CD4-positive, CD25-positive, alpha-beta regulatory T cell (primary cell): ENCODE measurements at regions not wholly inside any gene's neighbourhood (a gene's known extent, or its start where the extent isn't known, plus 50 kb on each side); places are given as distances from the start of the nearest gene placed in this dataset.
A peak's percentile ranks its signal among the peaks of the same experiment; 100 is the strongest.

ENCODE experiments used
- ATAC-seq, 2 donors: fragments of 150-1000 bp; cut with Tn5 transposase; one replicate each; pipeline ENCODE4 v1.10.0; 2021; ENCODE audit warnings: low read depth in 2 of 2, moderate number of reproducible peaks in 2 of 2, moderate library complexity in 1 of 2
- DNase-seq, 3 donors: peaks; one replicate each; pipeline versions ENCODE4 v3.0.0 to v3.0.0-alpha.2; 2012 to 2022; ENCODE audit warnings: mixed read lengths in 1 of 3
- H3K27ac ChIP-seq: one replicate; pipeline ENCODE4 v1.7.0; 2013; ENCODE audit warnings: mild to moderate bottlenecking, low read length; ENCODE audit not compliant: insufficient read depth, poor library complexity, severe bottlenecking
- H3K27me3 ChIP-seq: one replicate; pipeline ENCODE4 v1.7.0; 2013; ENCODE audit warnings: low read length; ENCODE audit not compliant: control insufficient read depth, insufficient read depth
- H3K36me3 ChIP-seq: one replicate; pipeline ENCODE4 v1.7.0; 2013; ENCODE audit warnings: mild to moderate bottlenecking, low read length, moderate library complexity; ENCODE audit not compliant: control insufficient read depth, insufficient read depth
- H3K4me1 ChIP-seq: 2 replicates; pipeline ENCODE4 v1.7.0; 2013; ENCODE audit warnings: mild to moderate bottlenecking, low read length; ENCODE audit not compliant: insufficient read depth, control insufficient read depth, poor library complexity, severe bottlenecking
- H3K4me3 ChIP-seq: one replicate; pipeline ENCODE4 v1.7.0; 2013; ENCODE audit warnings: low read depth, mild to moderate bottlenecking, low read length, moderate library complexity
- H3K9me3 ChIP-seq, 2 experiments: 1 replicate in 1 of 2; 2 replicates in 1 of 2; pipeline ENCODE4 v1.7.0; 2013; ENCODE audit warnings: low read length in 2 of 2, mild to moderate bottlenecking in 1 of 2, moderate library complexity in 1 of 2; ENCODE audit not compliant: control insufficient read depth in 2 of 2
- H3K27ac Mint-ChIP-seq, 3 donors: one replicate each; pipeline ENCODE4 v1.8.0; 2020 to 2022; ENCODE audit warnings: mild to moderate bottlenecking in 3 of 3, mixed read lengths in 3 of 3, moderate library complexity in 2 of 3
- H3K27me3 Mint-ChIP-seq: one replicate; pipeline ENCODE4 v1.8.0; 2022; ENCODE audit warnings: mild to moderate bottlenecking, mixed read lengths
- H3K36me3 Mint-ChIP-seq: one replicate; pipeline ENCODE4 v1.8.0; 2020; ENCODE audit warnings: mixed read lengths
- H3K4me1 Mint-ChIP-seq, 4 donors: one replicate each; pipeline ENCODE4 v1.8.0; 2020 to 2022; ENCODE audit warnings: mixed read lengths in 4 of 4, mild to moderate bottlenecking in 1 of 4
- H3K4me3 Mint-ChIP-seq, 4 donors: one replicate each; pipeline ENCODE4 v1.8.0; 2020 to 2022; ENCODE audit warnings: mild to moderate bottlenecking in 4 of 4, mixed read lengths in 4 of 4, moderate library complexity in 3 of 4
- H3K9me3 Mint-ChIP-seq, 7 donors: one replicate each; pipeline ENCODE4 v1.8.0; 2020 to 2022; ENCODE audit warnings: mixed read lengths in 7 of 7, mild to moderate bottlenecking in 3 of 7, moderate library complexity in 2 of 7

DNA sequence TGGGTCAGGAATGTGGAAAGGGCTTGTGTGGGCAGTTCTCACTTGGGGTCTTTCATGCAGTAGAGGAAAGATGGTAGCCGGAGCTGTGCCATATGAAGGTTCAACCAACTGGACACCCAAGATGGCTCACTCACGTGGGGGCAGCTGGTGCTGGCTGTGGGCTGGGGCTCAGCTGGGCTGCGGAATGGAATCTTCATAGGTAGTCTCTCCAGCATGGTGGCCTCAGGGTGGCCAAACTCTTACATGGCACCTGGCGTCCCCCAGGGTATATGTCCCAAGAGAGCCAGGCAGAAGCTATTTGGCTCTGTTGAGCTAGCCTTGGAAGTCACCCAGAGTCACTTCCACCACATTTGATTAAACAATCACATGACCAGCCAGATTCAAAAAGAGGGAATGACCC lies 163.1 kb upstream of the KLHL29 start:
- H3K27me3 Mint-ChIP-seq: no peaks in the 10 kb centered on the region
- Histone ChIP-seq H3K4me1 (no peaks in the 10 kb centered on the region), H3K36me3 (no peaks in the 10 kb centered on the region), H3K27ac (no peak overlapping the region), H3K4me3 (no peak overlapping the region), H3K27me3 (no peaks in the 10 kb centered on the region), H3K9me3 (no peaks in the 10 kb centered on the region)
- no peaks in the 10 kb centered on the region for H3K9me3 Mint-ChIP-seq
- H3K4me1 Mint-ChIP-seq: no peaks in the 10 kb centered on the region
- H3K4me3 Mint-ChIP-seq: no peak overlapping the region
- DNase-seq (no peak), ATAC-seq (no peak)
- H3K36me3 Mint-ChIP-seq: no peaks in the 10 kb centered on the region
- H3K27ac Mint-ChIP-seq: no peak overlapping the region

DNA sequence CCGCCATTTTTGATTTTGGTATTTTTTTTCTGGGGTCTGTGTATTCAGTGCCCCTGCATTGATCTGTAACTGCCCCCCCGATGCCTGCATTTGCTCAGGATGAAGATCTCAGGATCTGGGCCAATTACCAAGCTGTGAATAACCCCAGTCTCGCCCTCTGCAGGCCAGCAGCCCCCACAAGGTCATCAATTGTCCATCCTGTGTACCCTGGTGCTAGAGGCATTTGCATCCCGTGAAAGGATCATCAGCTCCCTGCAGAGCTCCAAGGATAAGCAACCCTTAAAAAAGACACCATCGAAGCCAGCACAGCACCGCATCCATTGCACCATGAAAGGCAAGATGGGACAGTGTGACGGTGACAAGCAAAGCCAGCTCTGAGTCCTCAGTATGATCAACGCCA lies 154.1 kb upstream of the KLHL29 start:
- H3K4me1 ChIP-seq: no peaks in the 10 kb centered on the region
- no peak overlapping the region for H3K27ac ChIP-seq
- no peaks in the 10 kb centered on the region for H3K36me3 ChIP-seq
- H3K4me1 Mint-ChIP-seq: no peaks in the 10 kb centered on the region
- no peaks in the 10 kb centered on the region for H3K9me3 Mint-ChIP-seq
- H3K9me3 ChIP-seq: no peaks in the 10 kb centered on the region
- no peak for DNase-seq
- H3K27me3 ChIP-seq: no peaks in the 10 kb centered on the region
- no peaks in the 10 kb centered on the region for H3K36me3 Mint-ChIP-seq
- H3K27ac Mint-ChIP-seq: no peak overlapping the region
- ATAC-seq: no peak
- no peak overlapping the region for H3K4me3 Mint-ChIP-seq
- H3K27me3 Mint-ChIP-seq: peaks cover 4% of the 10 kb centered on the region
- H3K4me3 ChIP-seq: no peak overlapping the region

DNA sequence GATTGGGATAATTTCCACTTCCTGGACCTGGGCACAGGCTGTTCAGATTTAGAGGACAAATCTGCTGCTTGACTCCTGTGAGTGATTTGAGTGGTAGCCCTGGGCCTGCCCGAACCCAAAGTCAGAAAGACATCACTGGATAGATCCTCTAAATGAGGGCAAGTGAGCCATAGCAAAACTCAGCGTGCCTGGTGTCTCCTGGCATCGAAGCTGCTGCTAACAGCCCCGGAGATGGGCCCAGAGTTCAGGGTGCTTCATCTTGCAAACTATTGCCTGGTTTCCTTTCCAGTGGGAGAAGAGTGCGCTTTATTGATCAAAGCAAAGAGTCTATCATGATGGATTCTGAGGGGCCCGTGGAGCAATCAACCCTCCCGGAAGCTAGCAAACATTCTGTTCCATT lies 153.1 kb upstream of the KLHL29 start:
- Histone ChIP-seq H3K27ac (no peak overlapping the region), H3K9me3 (no peaks in the 10 kb centered on the region), H3K4me3 (no peak overlapping the region), H3K27me3 (no peaks in the 10 kb centered on the region), H3K36me3 (no peaks in the 10 kb centered on the region), H3K4me1 (no peaks in the 10 kb centered on the region)
- Mint-ChIP-seq H3K27ac (no peak overlapping the region), H3K4me1 (no peaks in the 10 kb centered on the region), H3K9me3 (no peaks in the 10 kb centered on the region), H3K4me3 (no peak overlapping the region), H3K27me3 (peaks cover 4% of the 10 kb centered on the region), H3K36me3 (no peaks in the 10 kb centered on the region)
- DNase-seq (no peak), ATAC-seq (no peak)

DNA sequence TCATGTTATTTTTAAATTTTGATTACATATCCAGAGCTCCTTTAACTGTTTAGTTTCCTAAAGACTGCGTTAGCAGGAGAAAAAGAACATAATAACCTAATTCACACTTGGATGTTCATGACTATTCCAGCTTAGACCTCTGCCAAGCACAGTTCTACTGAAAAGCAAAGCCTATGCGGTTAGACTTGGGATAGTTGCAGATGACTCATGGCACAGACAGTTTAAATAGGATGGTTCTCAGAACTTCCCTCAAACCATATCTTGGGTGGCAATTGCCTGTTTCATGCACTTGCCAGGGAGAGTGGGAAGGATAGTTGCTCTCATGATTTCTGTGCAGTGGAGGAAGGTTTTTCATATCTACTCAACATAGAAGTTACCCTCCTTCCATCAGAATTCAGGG lies 149.7 kb upstream of the KLHL29 start:
- no peak overlapping the region for H3K4me3 ChIP-seq
- H3K27ac Mint-ChIP-seq: no peak overlapping the region

DNA sequence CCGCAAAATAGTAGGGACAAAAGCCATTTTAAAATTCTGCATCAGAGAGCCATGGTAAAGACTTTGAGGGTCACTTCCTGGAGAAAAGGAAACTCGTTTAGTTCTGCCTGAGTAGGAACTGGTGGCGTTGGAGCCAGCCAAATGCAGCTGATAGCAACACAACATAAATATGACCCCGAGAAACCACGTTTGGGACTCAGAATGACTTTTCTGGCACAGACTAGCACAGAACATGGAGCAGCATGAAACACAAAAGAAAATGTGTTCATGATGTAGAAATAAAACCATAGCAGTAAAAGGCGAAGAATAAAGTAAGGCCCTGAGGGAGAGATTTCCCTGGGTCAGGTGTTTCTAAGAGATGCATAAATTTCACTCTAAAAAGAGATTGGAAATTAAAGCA lies 149.2 kb upstream of the KLHL29 start:
- no peaks in the 10 kb centered on the region for H3K36me3 ChIP-seq
- no peak for DNase-seq
- H3K4me3 ChIP-seq: no peak overlapping the region
- H3K4me1 ChIP-seq: no peaks in the 10 kb centered on the region
- ATAC-seq: no peak
- H3K27ac Mint-ChIP-seq: no peak overlapping the region
- no peaks in the 10 kb centered on the region for H3K36me3 Mint-ChIP-seq
- H3K27me3 ChIP-seq: no peaks in the 10 kb centered on the region
- no peaks in the 10 kb centered on the region for H3K9me3 Mint-ChIP-seq
- H3K27ac ChIP-seq: no peak overlapping the region
- H3K4me3 Mint-ChIP-seq: no peak overlapping the region
- no peaks in the 10 kb centered on the region for H3K9me3 ChIP-seq
- peaks cover 4% of the 10 kb centered on the region for H3K27me3 Mint-ChIP-seq
- H3K4me1 Mint-ChIP-seq: no peaks in the 10 kb centered on the region

More for the DNA sequence above, 149.7 kb upstream of the KLHL29 start:
- Mint-ChIP-seq H3K4me3 (no peak overlapping the region), H3K4me1 (no peaks in the 10 kb centered on the region), H3K27me3 (peaks cover 4% of the 10 kb centered on the region), H3K9me3 (no peaks in the 10 kb centered on the region), H3K36me3 (no peaks in the 10 kb centered on the region)
- Histone ChIP-seq H3K27me3 (no peaks in the 10 kb centered on the region), H3K4me1 (no peaks in the 10 kb centered on the region), H3K9me3 (no peaks in the 10 kb centered on the region), H3K36me3 (no peaks in the 10 kb centered on the region), H3K27ac (no peak overlapping the region)
- DNase-seq (no peak), ATAC-seq (no peak)

DNA sequence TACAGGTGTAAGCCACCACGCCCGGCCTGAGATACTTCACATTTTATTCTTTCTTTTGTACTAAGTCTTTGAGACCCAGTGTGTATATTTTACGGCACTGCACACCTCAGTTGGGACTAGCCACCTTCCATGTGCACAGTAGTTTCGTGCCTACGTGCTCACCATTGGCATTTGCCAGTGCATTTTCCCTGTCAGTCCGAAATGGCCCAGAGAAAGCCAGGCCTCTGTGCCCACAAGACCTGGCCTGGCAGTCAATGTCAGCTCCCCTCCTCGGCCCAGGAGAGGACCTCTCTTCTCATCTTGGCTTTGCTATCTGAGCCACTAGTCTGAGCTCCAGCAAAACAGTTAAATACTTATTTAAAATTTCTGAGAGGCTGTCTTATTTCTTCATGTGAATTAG lies 147.8 kb upstream of the KLHL29 start:
- H3K27me3 ChIP-seq: no peaks in the 10 kb centered on the region
- ATAC-seq (no peak), DNase-seq (no peak)
- Mint-ChIP-seq H3K36me3 (no peaks in the 10 kb centered on the region), H3K9me3 (no peaks in the 10 kb centered on the region), H3K27ac (no peak overlapping the region), H3K4me1 (no peaks in the 10 kb centered on the region), H3K4me3 (peak overlapping the region in 1 of 4 donors; percentile 11), H3K27me3 (peaks cover 4% of the 10 kb centered on the region)
- H3K27ac ChIP-seq: no peak overlapping the region
- H3K4me1 ChIP-seq: no peaks in the 10 kb centered on the region
- no peaks in the 10 kb centered on the region for H3K9me3 ChIP-seq
- H3K4me3 ChIP-seq: no peak overlapping the region
- no peaks in the 10 kb centered on the region for H3K36me3 ChIP-seq

DNA sequence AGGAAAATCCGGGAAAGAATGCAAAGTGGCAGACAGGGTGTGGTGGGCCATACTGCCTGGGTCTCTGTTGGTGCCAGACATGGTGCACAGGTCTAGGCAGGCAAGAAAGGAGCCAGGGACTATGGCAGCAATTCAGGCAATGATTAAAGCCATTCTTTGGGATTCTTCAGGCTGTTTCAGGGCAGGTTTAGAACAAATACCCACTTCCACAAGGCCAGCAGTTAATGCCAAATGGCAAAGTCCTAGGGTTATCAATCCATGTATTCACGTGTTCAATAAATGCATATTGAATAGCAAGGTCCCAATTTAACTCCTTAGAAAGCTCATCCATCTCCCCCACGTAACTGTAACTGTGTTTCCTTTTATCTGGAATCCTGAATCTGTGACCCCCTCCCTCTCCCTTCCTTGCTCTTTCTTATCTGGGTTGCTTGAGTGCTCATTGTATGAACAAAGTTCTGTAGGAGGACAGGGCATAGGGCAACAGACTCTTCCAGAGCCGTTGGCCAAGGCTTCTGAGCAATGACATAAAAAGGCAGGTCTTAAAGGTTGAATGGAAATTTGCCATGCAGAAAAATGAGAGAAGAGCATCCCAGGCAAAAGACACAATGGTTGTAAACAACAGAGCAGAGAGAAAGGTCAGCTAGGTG lies 146.8 kb upstream of the KLHL29 start:
- Mint-ChIP-seq H3K27me3 (peaks cover 4% of the 10 kb centered on the region), H3K4me1 (no peaks in the 10 kb centered on the region), H3K4me3 (no peak overlapping the region), H3K36me3 (no peaks in the 10 kb centered on the region), H3K9me3 (no peaks in the 10 kb centered on the region), H3K27ac (no peak overlapping the region)
- Histone ChIP-seq H3K9me3 (no peaks in the 10 kb centered on the region), H3K27me3 (no peaks in the 10 kb centered on the region), H3K4me3 (no peak overlapping the region), H3K36me3 (no peaks in the 10 kb centered on the region), H3K27ac (no peak overlapping the region), H3K4me1 (no peaks in the 10 kb centered on the region)
- DNase-seq (no peak), ATAC-seq (no peak)

DNA sequence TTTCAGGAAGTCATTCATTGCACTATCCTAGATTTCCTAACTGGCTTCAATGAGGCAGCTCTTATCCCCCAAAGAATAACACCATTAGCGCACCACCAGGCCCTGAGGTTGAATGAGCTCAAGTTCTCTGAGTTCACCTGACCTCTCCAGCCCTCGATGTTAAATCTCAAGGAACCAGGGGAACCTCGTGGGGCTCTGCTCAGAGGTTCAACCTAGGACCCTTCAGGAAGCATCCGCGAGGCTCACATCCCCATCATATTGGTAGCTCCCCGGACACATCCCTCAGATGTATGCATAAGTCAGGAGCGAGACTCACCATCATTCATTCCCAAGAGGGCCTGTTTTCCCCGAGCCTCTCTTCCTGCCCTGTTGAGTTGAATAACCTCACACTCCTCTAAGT lies 145.6 kb upstream of the KLHL29 start:
- H3K4me1 ChIP-seq: no peaks in the 10 kb centered on the region

More for the DNA sequence above, 145.6 kb upstream of the KLHL29 start:
- Histone ChIP-seq H3K36me3 (no peaks in the 10 kb centered on the region), H3K4me3 (no peak overlapping the region), H3K27me3 (no peaks in the 10 kb centered on the region), H3K9me3 (no peaks in the 10 kb centered on the region), H3K27ac (no peak overlapping the region)
- Mint-ChIP-seq H3K27me3 (peaks cover 5% of the 10 kb centered on the region), H3K9me3 (no peaks in the 10 kb centered on the region), H3K4me1 (no peaks in the 10 kb centered on the region), H3K4me3 (no peak overlapping the region), H3K36me3 (no peaks in the 10 kb centered on the region), H3K27ac (no peak overlapping the region)
- no peak for DNase-seq
- ATAC-seq: no peak
